IPS DF 19.7 (cell line): ENCODE measurements at regions not wholly inside any gene's neighbourhood (a gene's known extent, or its start where the extent isn't known, plus 50 kb on each side); places are given as distances from the start of the nearest gene placed in this dataset.
"Not testable (repeated sequence)": the region's sequence is repeated elsewhere in the genome, so short reads cannot be mapped to it uniquely, and the experiment has no call there.

Experiments
- DNase-seq: peaks from one replicate; pipeline ENCODE4 v3.0.0-alpha.2; 2013; ENCODE audit warnings: low read depth, low spot score

GRCh38 chr4:94014484-94015136 lies 186.1 kb downstream of the ATOH1 start:
- no peak for DNase-seq

GRCh38 chr4:94015956-94016355 lies 187.4 kb downstream of the ATOH1 start:
- DNase-seq = no peak

DNA sequence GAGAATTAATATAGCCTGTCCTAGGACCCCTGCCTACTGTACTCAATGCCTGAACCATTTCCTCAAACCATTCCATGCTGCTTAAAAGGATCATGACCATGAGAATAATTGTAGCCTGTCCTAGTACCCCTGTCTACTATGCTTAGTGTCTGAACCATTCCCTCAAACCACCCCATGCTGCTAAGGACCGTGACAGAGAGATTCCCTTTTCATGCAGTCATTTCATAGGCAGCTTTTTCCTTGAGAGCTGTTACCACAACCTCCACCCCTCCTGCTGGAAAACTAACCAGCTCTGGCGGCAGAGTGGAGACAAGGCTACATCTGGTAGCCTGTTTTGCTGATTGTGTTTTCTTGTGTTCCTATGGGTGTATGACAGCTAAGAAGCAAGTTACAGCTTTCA lies 174.9 kb upstream of the SMARCAD1 start:
- DNase-seq = no peak

DNA sequence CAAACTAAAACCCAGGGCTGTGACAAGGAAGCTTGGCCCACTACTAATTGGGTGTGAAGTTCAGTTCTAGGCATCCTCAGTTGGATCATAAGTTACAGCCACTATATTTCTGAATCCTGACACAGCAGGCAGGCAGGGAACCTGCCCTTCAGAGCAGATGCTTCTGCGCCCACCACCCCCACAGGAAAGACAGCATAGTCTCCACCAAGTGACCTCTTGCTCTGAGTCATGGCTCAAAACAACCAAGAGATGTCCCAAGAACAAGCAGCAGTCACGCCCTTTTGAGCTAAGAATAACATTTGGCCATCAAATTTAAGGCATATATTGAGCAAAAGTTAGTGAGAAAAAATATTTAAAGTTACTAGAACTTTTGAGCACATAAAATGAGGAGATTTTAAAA lies 170.7 kb upstream of the SMARCAD1 start:
- no peak for DNase-seq

GRCh38 chr4:94038195-94038594 lies 169.5 kb upstream of the SMARCAD1 start:
- no peak for DNase-seq

- DNase-seq = no peak
Measured at GRCh38 chr4:94039226-94039625, 168.4 kb upstream of the SMARCAD1 start.

- DNase-seq = not testable (repeated sequence)
Measured at GRCh38 chr4:94044471-94044870, 163.2 kb upstream of the SMARCAD1 start.

GRCh38 chr4:94063084-94063483 lies 144.6 kb upstream of the SMARCAD1 start:
- no peak for DNase-seq

DNA sequence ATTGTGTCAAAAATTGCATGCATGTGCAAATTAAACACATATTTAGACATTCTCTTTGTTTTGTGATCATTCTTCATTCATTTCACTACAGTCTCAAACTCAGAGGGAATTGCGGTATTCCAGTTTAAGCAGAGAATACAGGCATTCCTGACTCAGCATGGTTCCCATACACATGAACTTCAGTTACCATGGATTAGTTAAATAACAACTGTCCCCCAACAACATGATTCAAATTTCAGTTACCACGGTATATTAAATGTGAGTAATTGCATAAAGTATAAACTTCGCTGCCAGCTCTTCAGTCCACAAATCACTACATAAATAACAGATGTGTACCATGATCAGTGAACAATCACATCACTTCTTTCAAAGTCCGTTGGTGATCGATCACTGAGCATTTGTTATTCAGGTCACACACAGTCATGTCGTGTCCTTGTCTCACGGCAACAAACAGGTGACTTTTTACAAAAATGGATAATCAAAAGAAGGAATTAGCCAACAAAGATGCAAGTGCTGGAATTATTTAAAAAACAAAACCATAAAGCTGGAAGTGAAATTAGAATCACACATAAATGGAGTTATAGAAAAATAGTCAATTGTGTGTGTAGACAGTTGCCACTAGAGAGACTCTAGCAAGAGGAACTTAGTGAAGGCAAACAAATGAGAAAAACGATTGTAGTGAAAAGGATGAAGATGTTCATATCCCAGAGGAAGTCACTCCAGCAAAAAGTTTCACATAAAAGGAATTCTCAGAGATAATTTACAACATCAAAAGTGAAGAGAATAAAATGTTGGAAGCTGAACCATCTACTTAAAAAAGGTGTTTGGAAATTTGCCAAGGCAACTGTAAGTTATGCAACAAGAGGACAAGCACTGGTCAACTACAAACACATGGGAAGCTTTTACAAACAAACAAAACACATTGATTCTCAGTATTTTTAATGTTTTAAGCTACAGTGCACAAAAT lies 138.6 kb upstream of the SMARCAD1 start:
- DNase-seq = peak; percentile 25

DNA sequence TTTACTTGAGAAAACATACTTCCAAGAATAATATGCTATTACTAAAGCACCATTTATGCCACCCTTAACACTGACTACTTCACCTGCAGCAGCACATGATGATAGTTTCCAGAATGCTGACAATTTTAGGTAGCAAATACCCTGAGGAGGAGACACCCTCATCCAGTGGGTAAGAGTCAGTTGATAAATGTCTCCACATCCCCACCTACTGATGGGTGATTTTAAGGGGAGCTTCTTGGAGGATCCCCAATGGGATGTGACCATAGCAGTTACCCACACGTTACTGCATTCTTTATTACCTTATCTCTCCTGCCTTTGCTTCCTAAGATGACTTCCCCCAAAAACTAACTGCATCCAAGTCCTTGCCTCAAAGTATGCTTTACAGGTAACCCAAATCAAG lies 131.2 kb upstream of the SMARCAD1 start:
- no peak for DNase-seq

DNA sequence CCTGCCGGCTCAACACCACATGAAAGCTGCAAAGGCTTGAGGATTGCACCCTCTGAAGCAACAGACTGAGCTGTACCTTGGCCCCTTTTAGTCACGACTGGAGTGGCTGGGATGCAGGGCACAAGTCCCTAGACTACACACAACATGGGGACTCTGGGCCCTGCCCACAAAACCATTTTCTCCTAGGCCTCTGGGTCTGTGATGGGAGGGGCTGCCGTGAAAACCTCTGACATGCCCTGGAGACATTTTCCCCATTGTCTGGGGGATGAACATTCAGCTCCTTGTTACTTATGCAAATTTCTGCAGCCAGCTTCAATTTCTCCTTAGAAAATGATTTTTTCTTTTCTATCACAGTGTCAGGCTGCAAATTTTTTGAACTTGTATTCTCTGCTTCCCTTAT lies 123.5 kb upstream of the SMARCAD1 start:
- no peak for DNase-seq

- DNase-seq = not testable (repeated sequence)
Measured at GRCh38 chr4:94099141-94099540, 108.5 kb upstream of the SMARCAD1 start.

DNA sequence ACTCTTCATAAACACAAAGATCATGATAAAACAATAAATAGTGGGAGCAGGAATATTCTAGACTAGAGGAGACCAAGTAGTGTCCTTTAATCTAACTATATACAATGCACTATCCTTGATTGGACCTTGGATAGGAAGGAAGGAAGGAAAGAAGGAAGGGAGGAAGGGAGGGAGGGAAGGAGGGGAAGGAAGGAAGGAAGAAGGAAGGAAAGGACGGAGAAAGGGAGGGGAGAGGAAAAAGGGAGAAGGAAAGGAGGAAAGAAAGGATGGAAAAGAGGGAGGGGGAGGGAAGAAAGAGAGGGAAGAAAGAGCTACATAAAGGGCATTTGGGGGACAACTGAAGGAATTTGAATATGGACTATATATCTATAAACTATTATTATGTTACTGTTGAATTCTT lies 95.0 kb upstream of the SMARCAD1 start:
- no peak for DNase-seq

GRCh38 chr4:94115687-94116086 lies 92.0 kb upstream of the SMARCAD1 start:
- no peak for DNase-seq

DNA sequence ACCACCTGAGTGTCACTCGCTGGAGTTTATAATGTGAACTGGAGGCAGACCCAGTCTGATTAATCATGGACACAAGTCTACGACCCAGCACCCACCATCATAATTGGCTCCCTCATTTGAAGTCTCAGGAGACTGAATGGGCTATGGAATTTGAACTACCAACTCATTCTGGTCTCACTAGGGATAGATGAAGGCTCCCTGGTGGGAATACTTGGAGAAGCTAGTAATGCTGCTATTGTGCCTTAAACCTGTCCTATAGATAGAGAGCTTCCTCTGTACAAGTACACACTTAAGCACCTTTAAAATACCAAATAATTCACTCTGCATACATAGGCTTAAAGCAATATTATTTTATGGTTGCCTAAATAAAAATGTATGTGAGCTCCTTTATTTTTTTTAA lies 90.8 kb upstream of the SMARCAD1 start:
- DNase-seq = no peak

GRCh38 chr4:94126669-94127068 lies 81.0 kb upstream of the SMARCAD1 start:
- DNase-seq = no peak

DNA sequence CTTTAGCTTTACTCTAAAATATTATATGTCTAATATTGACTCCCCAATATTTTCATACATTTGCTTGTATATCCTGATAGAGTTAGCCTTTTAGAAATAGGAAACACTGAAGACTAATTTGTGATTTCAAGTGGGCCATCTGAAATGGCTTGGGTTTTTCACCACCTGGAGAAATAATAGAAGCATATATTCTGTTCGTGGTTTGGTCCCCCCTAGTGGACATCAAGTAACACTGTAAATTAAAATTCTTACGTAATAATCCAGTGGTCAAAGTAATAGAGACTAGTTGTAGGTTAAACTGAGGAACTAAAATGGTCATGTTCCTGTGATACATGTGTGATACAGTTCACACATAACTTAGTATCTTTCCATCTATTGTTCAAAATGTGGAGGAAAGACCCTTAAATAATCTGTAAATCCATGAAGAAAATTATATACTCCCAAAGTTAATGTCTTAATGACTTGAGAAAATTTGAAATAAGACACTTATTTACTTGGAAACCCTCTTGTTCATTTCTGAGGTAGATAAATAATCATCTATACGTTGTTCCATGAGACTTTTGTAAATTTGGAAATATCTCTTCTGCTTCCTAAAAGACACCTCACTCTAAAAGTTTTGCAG lies 79.8 kb upstream of the SMARCAD1 start:
- no peak for DNase-seq

DNA sequence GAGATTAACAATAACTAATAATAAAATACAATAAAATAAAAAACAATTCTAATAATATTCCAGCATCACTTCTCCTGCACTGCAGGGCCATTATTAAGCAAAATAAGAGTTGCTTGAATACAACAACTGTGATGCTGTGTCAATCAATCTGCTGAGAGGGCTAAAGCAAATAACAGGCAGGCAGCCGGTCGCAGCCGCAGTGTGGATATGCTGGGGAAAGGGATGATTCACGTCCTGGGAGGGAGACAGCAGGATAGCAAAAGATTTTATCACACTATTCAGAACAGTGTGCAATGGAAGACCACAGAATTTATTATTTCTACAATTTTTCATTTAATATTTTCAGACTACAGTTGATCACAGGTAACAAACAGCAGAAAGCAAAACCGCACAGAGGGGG lies 76.5 kb upstream of the SMARCAD1 start:
- no peak for DNase-seq

DNA sequence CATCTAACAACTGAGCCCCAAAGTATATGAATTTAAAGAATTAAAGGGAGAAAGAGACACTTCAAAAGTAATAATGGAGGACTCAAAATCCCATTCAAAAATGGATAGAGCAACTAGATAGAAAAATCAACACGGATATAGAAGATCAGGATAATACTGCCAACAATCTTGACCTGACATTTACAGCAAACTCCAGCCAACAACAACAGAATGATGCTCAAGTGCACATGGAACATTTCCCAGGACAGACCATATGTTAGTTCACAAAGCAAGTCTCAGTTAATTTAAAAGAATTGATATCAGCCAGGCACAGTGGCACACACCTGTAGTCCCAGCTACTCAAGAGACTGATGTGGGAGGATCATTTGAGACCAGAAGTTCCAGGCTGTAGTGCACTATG lies 72.0 kb upstream of the SMARCAD1 start:
- DNase-seq = no peak

GRCh38 chr4:94139931-94140612 lies 67.6 kb upstream of the SMARCAD1 start:
- no peak for DNase-seq

DNA sequence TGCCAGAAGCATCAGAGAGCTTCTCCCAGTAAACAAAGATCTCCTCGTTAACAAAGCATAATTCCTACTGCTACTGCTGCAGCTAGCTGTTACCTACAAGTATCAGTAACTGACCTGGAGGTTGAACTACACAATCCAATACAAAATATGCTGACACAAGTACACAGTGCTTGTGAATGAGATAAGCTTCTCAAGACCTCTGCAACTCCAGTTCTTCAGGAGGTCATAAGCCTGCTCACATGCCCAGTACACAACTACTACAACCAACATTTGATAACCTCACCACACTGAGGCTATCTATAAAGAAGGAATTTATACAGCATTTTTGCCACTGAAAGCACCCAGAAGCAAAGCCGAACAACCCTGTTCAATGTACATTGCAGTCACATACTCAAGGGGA lies 66.7 kb upstream of the SMARCAD1 start:
- no peak for DNase-seq

- DNase-seq = not testable (repeated sequence)
Measured at GRCh38 chr4:94148052-94148451, 59.6 kb upstream of the SMARCAD1 start.
